GM11168 (cell line): ENCODE measurements at regions not wholly inside any gene's neighbourhood (a gene's known extent, or its start where the extent isn't known, plus 50 kb on each side); places are given as distances from the start of the nearest gene placed in this dataset.
"Not testable (repeated sequence)": the region's sequence is repeated elsewhere in the genome, so short reads cannot be mapped to it uniquely, and the experiment has no call there.

ENCODE experiments used
- in situ Hi-C: fragments of 300-500 bp; cut with MboI; formaldehyde crosslinking; loops from one replicate; pipeline ENCODE4 v1.12.0; 2022; ENCODE audit warnings: low sequenced_read_pairs; ENCODE audit not compliant: unreplicated experiment

- in situ Hi-C loops: loop anchor here (25.0 kb wide), 1 partner anchor 439 kb away; no protein-coding TSS in a partner anchor
These were observed 60.2 kb downstream of the THNSL1 start for GRCh38 chr10:25076506-25077177.

GRCh38 chr10:25078658-25079431 lies 62.4 kb downstream of the THNSL1 start:
- in situ Hi-C loops: loop anchor here (25.0 kb wide), 1 partner anchor 442 kb away; no protein-coding TSS in a partner anchor

- in situ Hi-C loops: loop anchor here (25.0 kb wide), 1 partner anchor 444 kb away; no protein-coding TSS in a partner anchor
These were observed 64.6 kb downstream of the THNSL1 start for GRCh38 chr10:25080880-25081581.

GRCh38 chr10:25082276-25083204 lies 66.1 kb downstream of the THNSL1 start:
- in situ Hi-C loops: loop anchor here (25.0 kb wide), 1 partner anchor 445 kb away; no protein-coding TSS in a partner anchor

- in situ Hi-C loops: loop anchor here (25.0 kb wide), 1 partner anchor 446 kb away; no protein-coding TSS in a partner anchor
These were observed 67.2 kb downstream of the THNSL1 start for GRCh38 chr10:25083546-25084111.

- in situ Hi-C loops: loop anchor here (25.0 kb wide), 1 partner anchor 447 kb away; no protein-coding TSS in a partner anchor
These were observed 68.0 kb downstream of the THNSL1 start for GRCh38 chr10:25084447-25084846.

GRCh38 chr10:25094590-25094989 lies 78.2 kb downstream of the THNSL1 start:
- in situ Hi-C loops: loop anchor here (25.0 kb wide), 1 partner anchor 457 kb away; no protein-coding TSS in a partner anchor

- in situ Hi-C loops: loop anchor here (25.0 kb wide), 1 partner anchor 461 kb away; no protein-coding TSS in a partner anchor
These were observed 77.0 kb upstream of the GPR158 start for GRCh38 chr10:25097669-25098411.

- in situ Hi-C loops: no loop called here
These were observed 74.7 kb upstream of the GPR158 start for GRCh38 chr10:25100141-25100540.

- in situ Hi-C loops: no loop called here
These were observed 73.2 kb upstream of the GPR158 start for GRCh38 chr10:25101461-25102146.

- in situ Hi-C loops: no loop called here
These were observed 72.5 kb upstream of the GPR158 start for GRCh38 chr10:25102147-25102822.

GRCh38 chr10:25103703-25104102 lies 71.1 kb upstream of the GPR158 start:
- in situ Hi-C loops: no loop called here

- in situ Hi-C loops: no loop called here
These were observed 70.4 kb upstream of the GPR158 start for GRCh38 chr10:25104441-25104840.

GRCh38 chr10:25105262-25105661 lies 69.5 kb upstream of the GPR158 start:
- in situ Hi-C loops: no loop called here

- in situ Hi-C loops: no loop called here
These were observed 69.0 kb upstream of the GPR158 start for GRCh38 chr10:25105743-25106260.

GRCh38 chr10:25107756-25108155 lies 67.0 kb upstream of the GPR158 start:
- in situ Hi-C loops: no loop called here

- in situ Hi-C loops: not testable (repeated sequence)
These were observed 64.9 kb upstream of the GPR158 start for GRCh38 chr10:25109896-25110295.
